Esophagus squamous epithelium (tissue), 5 donors: ENCODE measurements at regions not wholly inside any gene's neighbourhood (a gene's known extent, or its start where the extent isn't known, plus 50 kb on each side); places are given as distances from the start of the nearest gene placed in this dataset.

Experiments used
- DNase-seq: peaks from one replicate; lab custom pipeline; 2025; lab: John Stamatoyannopoulos, UW
- H3K27ac ChIP-seq, 4 donors: fragments of 200-600 bp; sonication (generic); one replicate each; pipeline ENCODE4 v1.5.1; 2016 to 2019; ENCODE audit warnings: mild to moderate bottlenecking in 1 of 4
- H3K27me3 ChIP-seq, 4 donors: fragments of 200-600 bp; sonication (generic); 1 replicate in 3 of 4; 2 replicates in 1 of 4; pipeline versions ENCODE4 v1.5.1 to v1.6.0; 2017 to 2021; ENCODE audit warnings: antibody characterized with exemption in 1 of 4
- H3K36me3 ChIP-seq, 3 donors: fragments of 200-600 bp; sonication (generic); one replicate each; pipeline ENCODE4 v1.5.1; 2016 to 2019
- H3K4me1 ChIP-seq, 3 donors: fragments of 200-600 bp; sonication (generic); one replicate each; pipeline ENCODE4 v1.5.1; 2017 to 2019
- H3K4me3 ChIP-seq, 4 donors: fragments of 200-600 bp; sonication (generic); 1 replicate in 3 of 4; 2 replicates in 1 of 4; pipeline ENCODE4 v1.5.1; 2016 to 2019; ENCODE audit warnings: mild to moderate bottlenecking in 2 of 4, moderate library complexity in 1 of 4
- H3K9me3 ChIP-seq, 3 donors: fragments of 200-600 bp; sonication (generic); one replicate each; pipeline ENCODE4 v1.5.1; 2016 to 2019
- CTCF ChIP-seq, 6 experiments: fragments of 450-650 bp in 4 of 6; fragments of 200-600 bp in 2 of 6; sonication (generic) in 2 of 6; IDR thresholded peaks; one replicate each; pipeline ENCODE4 v1.5.1; 2016 to 2019; ENCODE audit warnings: antibody characterized with exemption in 6 of 6, mild to moderate bottlenecking in 4 of 6, moderate library complexity in 4 of 6
- POLR2A ChIP-seq, 4 donors: fragments of 450-650 bp; IDR thresholded peaks; one replicate each; pipeline ENCODE4 v1.6.1; 2017; ENCODE audit warnings: antibody characterized with exemption in 4 of 4, mild to moderate bottlenecking in 4 of 4, moderate library complexity in 3 of 4
- WGBS, 2 donors: methylation state at CpG; one replicate each; pipeline ENCODE4 v1.1.5; 2018; 5-methylcytosine and 5-hydroxymethylcytosine counted together
- intact Hi-C: fragments of 100-400 bp; cut with DNase I; formaldehyde crosslinking; loops from one replicate; pipeline ENCODE4 v1.15.0; 2022
- donor health status: DM: yes; HTN: yes; CAD: no.

GRCh38 chr16:50497592-50497991, 50.6 kb upstream of the NKD1 start:
- intact Hi-C loops, result no loop called here
- 83 to 87% methylated on average over 2 to 3 of the region's 3 CpGs for WGBS, 2 donors
- Histone ChIP-seq H3K4me1 (no peaks in the 10 kb centered on the region), H3K27me3 (peaks cover 0 to 9% (median 0%) of the 10 kb centered on the region in 4 donors), H3K27ac (no peak overlapping the region), H3K4me3 (no peak overlapping the region), H3K36me3 (no peaks in the 10 kb centered on the region), H3K9me3 (no peaks in the 10 kb centered on the region)
- TF ChIP-seq POLR2A (IDR thresholded peaks at IDR 0.05), result no peak
- no peak for TF ChIP-seq CTCF (IDR thresholded peaks at IDR 0.05)
- no peak for DNase-seq

GRCh38 chr16:50496990-50497389, 51.2 kb upstream of the NKD1 start:
- no peak for TF ChIP-seq CTCF (IDR thresholded peaks at IDR 0.05)
- no peak for TF ChIP-seq POLR2A (IDR thresholded peaks at IDR 0.05)
- WGBS, 2 donors, result 64 to 86% methylated on average over 2 of the region's 2 CpGs
- Histone ChIP-seq H3K36me3 (no peaks in the 10 kb centered on the region), H3K4me1 (no peaks in the 10 kb centered on the region), H3K27ac (no peak overlapping the region), H3K4me3 (no peak overlapping the region), H3K9me3 (no peaks in the 10 kb centered on the region), H3K27me3 (peaks cover 0 to 7% (median 0%) of the 10 kb centered on the region in 4 donors)
- intact Hi-C loops, result no loop called here
- no peak for DNase-seq

DNA sequence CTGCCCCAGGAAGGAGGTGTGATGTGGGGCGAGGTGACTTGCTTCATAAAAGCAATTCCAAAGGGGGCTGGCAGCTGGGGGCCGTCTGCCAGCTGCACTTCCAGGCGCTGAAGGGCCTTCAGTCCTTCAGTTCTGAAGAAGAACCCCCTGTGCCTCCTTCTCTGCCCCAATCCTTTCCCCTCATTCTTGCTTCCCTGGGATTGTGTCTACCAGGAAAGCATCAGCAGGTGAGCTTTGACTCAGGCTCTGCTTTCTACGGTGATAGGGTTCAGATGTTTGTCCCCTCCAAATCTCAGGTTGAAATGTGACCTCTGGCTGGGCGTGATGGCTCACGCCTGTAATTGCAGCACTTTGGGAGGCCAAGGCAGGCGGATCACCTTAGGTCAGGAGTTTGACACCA, 52.5 kb upstream of the NKD1 start:
- Histone ChIP-seq H3K27ac (no peak overlapping the region), H3K27me3 (peaks cover 0 to 3% (median 0%) of the 10 kb centered on the region in 4 donors), H3K4me1 (no peaks in the 10 kb centered on the region), H3K4me3 (no peak overlapping the region), H3K36me3 (no peaks in the 10 kb centered on the region), H3K9me3 (no peaks in the 10 kb centered on the region)
- no peak for TF ChIP-seq CTCF (IDR thresholded peaks at IDR 0.05)
- no peak for TF ChIP-seq POLR2A (IDR thresholded peaks at IDR 0.05)
- 60 to 81% methylated on average over 1 to 7 of the region's 7 CpGs for WGBS, 2 donors
- no peak for DNase-seq
- intact Hi-C loops, result no loop called here

DNA sequence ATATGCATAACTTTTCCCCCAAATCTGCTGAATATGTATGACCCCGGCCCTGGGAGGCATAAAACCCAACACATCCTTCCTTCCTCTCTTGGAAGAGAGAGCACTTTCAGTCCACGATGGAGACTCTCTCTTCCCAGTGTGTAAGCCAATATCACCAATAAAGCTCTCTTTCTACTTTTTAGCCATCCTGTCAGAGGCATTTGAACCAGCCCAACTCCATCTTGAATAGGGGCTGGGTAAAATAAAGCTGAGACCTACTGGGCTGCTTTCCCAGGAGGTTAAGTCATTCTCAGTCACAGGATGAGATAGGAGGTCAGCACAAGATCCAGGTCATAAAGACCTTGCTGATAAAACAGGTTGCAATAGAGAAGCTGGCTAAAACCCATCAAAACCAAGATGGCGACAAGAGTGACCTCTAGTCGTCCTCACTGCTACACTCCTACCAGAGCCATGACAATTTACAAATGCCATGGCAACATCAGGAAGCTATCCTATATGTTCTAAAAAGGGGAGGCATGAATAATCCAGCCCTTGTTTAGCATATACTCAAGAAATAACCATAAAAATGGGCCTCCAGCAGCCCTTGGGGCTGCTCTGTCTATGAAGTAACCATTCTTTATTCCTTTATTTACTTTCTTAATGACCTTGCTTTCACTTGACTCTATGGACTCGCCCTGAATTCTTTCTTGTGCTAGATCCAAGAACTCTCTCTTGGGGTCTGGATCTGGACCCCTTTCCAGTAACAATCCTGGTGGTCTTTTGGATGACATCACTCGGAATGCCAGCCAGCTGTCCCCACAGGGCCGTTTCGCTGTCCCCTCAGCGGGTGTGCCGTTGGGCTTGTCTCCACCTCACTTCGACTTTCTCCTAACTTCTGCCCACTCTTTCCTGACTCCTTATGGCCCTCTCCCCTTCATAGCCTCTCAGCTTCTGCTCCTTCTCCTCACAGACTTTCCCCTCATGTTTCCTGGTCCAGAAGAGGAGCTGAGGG, 53.4 kb upstream of the NKD1 start:
- peaks cover 0 to 2% (median 0%) of the 10 kb centered on the region in 4 donors for H3K27me3 ChIP-seq
- no peaks in the 10 kb centered on the region for H3K9me3 ChIP-seq
- H3K4me3 ChIP-seq, result no peak overlapping the region
- no peaks in the 10 kb centered on the region for H3K4me1 ChIP-seq
- no peaks in the 10 kb centered on the region for H3K36me3 ChIP-seq
- 75 to 78% methylated on average over 11 of the region's 11 CpGs for WGBS, 2 donors
- TF ChIP-seq CTCF (IDR thresholded peaks at IDR 0.05), result no peak
- TF ChIP-seq POLR2A (IDR thresholded peaks at IDR 0.05), result no peak
- DNase-seq, result no peak
- no peak overlapping the region for H3K27ac ChIP-seq
- intact Hi-C loops, result no loop called here

GRCh38 chr16:50491516-50491915, 56.7 kb upstream of the NKD1 start:
- 87 to 98% methylated on average over 6 to 8 of the region's 8 CpGs for WGBS, 2 donors
- peaks cover 0 to 13% (median 0%) of the 10 kb centered on the region in 4 donors for H3K27me3 ChIP-seq
- TF ChIP-seq CTCF (IDR thresholded peaks at IDR 0.05), result no peak
- TF ChIP-seq POLR2A (IDR thresholded peaks at IDR 0.05), result no peak
- no peak for DNase-seq
- no peak overlapping the region for H3K4me3 ChIP-seq
- intact Hi-C loops, result no loop called here
- H3K9me3 ChIP-seq, result no peaks in the 10 kb centered on the region
- no peaks in the 10 kb centered on the region for H3K36me3 ChIP-seq
- H3K4me1 ChIP-seq, result no peaks in the 10 kb centered on the region
- H3K27ac ChIP-seq, result no peak overlapping the region
